LoVo (cell line): ENCODE measurements at regions not wholly inside any gene's neighbourhood (a gene's known extent, or its start where the extent isn't known, plus 50 kb on each side); places are given as distances from the start of the nearest gene placed in this dataset.
A peak's percentile ranks its signal among the peaks of the same experiment; 100 is the strongest.

Experiments
- DNase-seq: peaks from one replicate; pipeline ENCODE4 v3.0.0-alpha.2; 2016; ENCODE audit warnings: low spot score

GRCh38 chr1:61627365-61627764 lies 97.6 kb downstream of the TM2D1 start:
- DNase-seq, result no peak

GRCh38 chr1:61626816-61627215 lies 98.1 kb downstream of the TM2D1 start:
- DNase-seq, result no peak

- no peak for DNase-seq
Measured at GRCh38 chr1:61623852-61624251, 101.1 kb downstream of the TM2D1 start.

- DNase-seq, result no peak
Measured at GRCh38 chr1:61620536-61620935, 104.4 kb downstream of the TM2D1 start.

- DNase-seq, result no peak
Measured at GRCh38 chr1:61618755-61619154, 106.2 kb downstream of the TM2D1 start.

- no peak for DNase-seq
Measured at GRCh38 chr1:61618193-61618592, 106.7 kb downstream of the TM2D1 start.

GRCh38 chr1:61616830-61617229 lies 108.1 kb downstream of the TM2D1 start:
- no peak for DNase-seq

GRCh38 chr1:61612602-61613001 lies 112.3 kb downstream of the TM2D1 start:
- no peak for DNase-seq

GRCh38 chr1:61609040-61609439 lies 115.9 kb downstream of the TM2D1 start:
- no peak for DNase-seq

GRCh38 chr1:61607448-61607847 lies 117.5 kb downstream of the TM2D1 start:
- no peak for DNase-seq

- no peak for DNase-seq
Measured at GRCh38 chr1:61606448-61607312, 118.3 kb downstream of the TM2D1 start.

GRCh38 chr1:61605607-61606321 lies 119.2 kb downstream of the TM2D1 start:
- DNase-seq, result no peak

GRCh38 chr1:61604684-61605083 lies 120.3 kb downstream of the TM2D1 start:
- no peak for DNase-seq

GRCh38 chr1:61604261-61604660 lies 120.7 kb downstream of the TM2D1 start:
- DNase-seq, result no peak

GRCh38 chr1:61602663-61603062 lies 122.3 kb downstream of the TM2D1 start:
- no peak for DNase-seq

- no peak for DNase-seq
Measured at GRCh38 chr1:61597601-61598000, 127.3 kb downstream of the TM2D1 start.

GRCh38 chr1:61593331-61593730 lies 131.6 kb downstream of the TM2D1 start:
- no peak for DNase-seq

- DNase-seq, result no peak
Measured at GRCh38 chr1:61591351-61591750, 133.6 kb downstream of the TM2D1 start.

- DNase-seq, result peak; percentile 77
Measured at GRCh38 chr1:61588736-61589672, 135.9 kb downstream of the TM2D1 start.

- DNase-seq, result peak; percentile 69
Measured at GRCh38 chr1:61585714-61586113, 139.2 kb downstream of the TM2D1 start.

- no peak for DNase-seq
Measured at GRCh38 chr1:61583703-61584102, 141.2 kb downstream of the TM2D1 start.

GRCh38 chr1:61581251-61581650 lies 143.7 kb downstream of the TM2D1 start:
- DNase-seq, result no peak
